ENCODE measurements at regions not wholly inside any gene's neighbourhood (a gene's known extent, or its start where the extent isn't known, plus 50 kb on each side); places are given as distances from the start of the nearest gene placed in this dataset.
"Not testable (repeated sequence)": the region's sequence is repeated elsewhere in the genome, so short reads cannot be mapped to it uniquely, and the experiment has no call there.

- Histone ChIP-seq H3K36me3 (ENCODE audit: control insufficient read depth in 5 of 5, insufficient read depth in 5 of 5, low read length in 5 of 5) (no peaks in the 10 kb centered on the region), H3K4me3 (ENCODE audit: low read depth in 1 of 5, low read length in 5 of 5) (no peak overlapping the region), H3K27me3 (ENCODE audit: control insufficient read depth in 5 of 5, insufficient read depth in 4 of 5, low read length in 5 of 5) (no peaks in the 10 kb centered on the region), H3K9ac (ENCODE audit: low read length in 5 of 5) (no peak overlapping the region), H3K4me1 (ENCODE audit: control insufficient read depth in 5 of 5, insufficient read depth in 5 of 5, low read length in 5 of 5) (peaks cover 0 to 11% (median 6%) of the 10 kb centered on the region in 5 donors), H3K27ac (ENCODE audit: low read depth, low read length) (no peak overlapping the region), H3K9me3 (ENCODE audit: control insufficient read depth in 5 of 5, low read length in 5 of 5) (no peaks in the 10 kb centered on the region)
Observed at GRCh38 chr18:22517356-22517755, 99.6 kb upstream of the CTAGE1 start.

GRCh38 chr18:22521026-22521707 is 103.5 kb upstream of the CTAGE1 start:
- H3K27me3 ChIP-seq (ENCODE audit: control insufficient read depth in 5 of 5, insufficient read depth in 4 of 5, low read length in 5 of 5), result peaks cover 0 to 3% (median 0%) of the 10 kb centered on the region in 5 donors
- peaks cover 0 to 11% (median 6%) of the 10 kb centered on the region in 5 donors for H3K4me1 ChIP-seq (ENCODE audit: control insufficient read depth in 5 of 5, insufficient read depth in 5 of 5, low read length in 5 of 5)
- no peaks in the 10 kb centered on the region for H3K9me3 ChIP-seq (ENCODE audit: control insufficient read depth in 5 of 5, low read length in 5 of 5)
- no peak overlapping the region for H3K9ac ChIP-seq (ENCODE audit: low read length in 5 of 5)
- H3K36me3 ChIP-seq (ENCODE audit: control insufficient read depth in 5 of 5, insufficient read depth in 5 of 5, low read length in 5 of 5), result no peaks in the 10 kb centered on the region
- no peak overlapping the region for H3K4me3 ChIP-seq (ENCODE audit: low read depth in 1 of 5, low read length in 5 of 5)
- H3K27ac ChIP-seq (ENCODE audit: low read depth, low read length), result no peak overlapping the region

- H3K9me3 ChIP-seq (ENCODE audit: control insufficient read depth in 5 of 5, low read length in 5 of 5), result no peaks in the 10 kb centered on the region
- H3K4me3 ChIP-seq (ENCODE audit: low read depth in 1 of 5, low read length in 5 of 5), result no peak overlapping the region
- no peak overlapping the region for H3K9ac ChIP-seq (ENCODE audit: low read length in 5 of 5)
- peaks cover 0 to 11% (median 3%) of the 10 kb centered on the region in 5 donors for H3K4me1 ChIP-seq (ENCODE audit: control insufficient read depth in 5 of 5, insufficient read depth in 5 of 5, low read length in 5 of 5)
- H3K27me3 ChIP-seq (ENCODE audit: control insufficient read depth in 5 of 5, insufficient read depth in 4 of 5, low read length in 5 of 5), result peaks cover 0 to 3% (median 0%) of the 10 kb centered on the region in 5 donors
- no peak overlapping the region for H3K27ac ChIP-seq (ENCODE audit: low read depth, low read length)
- H3K36me3 ChIP-seq (ENCODE audit: control insufficient read depth in 5 of 5, insufficient read depth in 5 of 5, low read length in 5 of 5), result no peaks in the 10 kb centered on the region
Observed at GRCh38 chr18:22523481-22523880, 105.8 kb upstream of the CTAGE1 start.

GRCh38 chr18:22524783-22525182 is 107.1 kb upstream of the CTAGE1 start:
- Histone ChIP-seq H3K4me1 (ENCODE audit: control insufficient read depth in 5 of 5, insufficient read depth in 5 of 5, low read length in 5 of 5) (peaks cover 0 to 11% (median 3%) of the 10 kb centered on the region in 5 donors), H3K27me3 (ENCODE audit: control insufficient read depth in 5 of 5, insufficient read depth in 4 of 5, low read length in 5 of 5) (peaks cover 0 to 3% (median 0%) of the 10 kb centered on the region in 5 donors), H3K36me3 (ENCODE audit: control insufficient read depth in 5 of 5, insufficient read depth in 5 of 5, low read length in 5 of 5) (no peaks in the 10 kb centered on the region), H3K9ac (ENCODE audit: low read length in 5 of 5) (no peak overlapping the region), H3K27ac (ENCODE audit: low read depth, low read length) (no peak overlapping the region), H3K9me3 (ENCODE audit: control insufficient read depth in 5 of 5, low read length in 5 of 5) (no peaks in the 10 kb centered on the region), H3K4me3 (ENCODE audit: low read depth in 1 of 5, low read length in 5 of 5) (no peak overlapping the region)

- H3K4me1 ChIP-seq (ENCODE audit: control insufficient read depth in 5 of 5, insufficient read depth in 5 of 5, low read length in 5 of 5), result peaks cover 0 to 11% (median 3%) of the 10 kb centered on the region in 5 donors
Observed at GRCh38 chr18:22525313-22525712, 107.6 kb upstream of the CTAGE1 start.

GRCh38 chr18:22525883-22526282 is 108.2 kb upstream of the CTAGE1 start:
- H3K9ac ChIP-seq (ENCODE audit: low read length in 5 of 5), result no peak overlapping the region
- no peak overlapping the region for H3K4me3 ChIP-seq (ENCODE audit: low read depth in 1 of 5, low read length in 5 of 5)
- no peaks in the 10 kb centered on the region for H3K9me3 ChIP-seq (ENCODE audit: control insufficient read depth in 5 of 5, low read length in 5 of 5)

More at GRCh38 chr18:22525313-22525712, 107.6 kb upstream of the CTAGE1 start:
- Histone ChIP-seq H3K36me3 (ENCODE audit: control insufficient read depth in 5 of 5, insufficient read depth in 5 of 5, low read length in 5 of 5) (no peaks in the 10 kb centered on the region), H3K27ac (ENCODE audit: low read depth, low read length) (no peak overlapping the region), H3K27me3 (ENCODE audit: control insufficient read depth in 5 of 5, insufficient read depth in 4 of 5, low read length in 5 of 5) (peaks cover 0 to 3% (median 0%) of the 10 kb centered on the region in 5 donors), H3K9ac (ENCODE audit: low read length in 5 of 5) (no peak overlapping the region), H3K4me3 (ENCODE audit: low read depth in 1 of 5, low read length in 5 of 5) (no peak overlapping the region), H3K9me3 (ENCODE audit: control insufficient read depth in 5 of 5, low read length in 5 of 5) (no peaks in the 10 kb centered on the region)

GRCh38 chr18:22528291-22528690 is 110.6 kb upstream of the CTAGE1 start:
- Histone ChIP-seq H3K4me1 (ENCODE audit: control insufficient read depth in 5 of 5, insufficient read depth in 5 of 5, low read length in 5 of 5) (no peaks in the 10 kb centered on the region), H3K9me3 (ENCODE audit: control insufficient read depth in 5 of 5, low read length in 5 of 5) (no peaks in the 10 kb centered on the region), H3K4me3 (ENCODE audit: low read depth in 1 of 5, low read length in 5 of 5) (no peak overlapping the region), H3K27ac (ENCODE audit: low read depth, low read length) (no peak overlapping the region), H3K36me3 (ENCODE audit: control insufficient read depth in 5 of 5, insufficient read depth in 5 of 5, low read length in 5 of 5) (no peaks in the 10 kb centered on the region), H3K27me3 (ENCODE audit: control insufficient read depth in 5 of 5, insufficient read depth in 4 of 5, low read length in 5 of 5) (peaks cover 0 to 3% (median 0%) of the 10 kb centered on the region in 5 donors), H3K9ac (ENCODE audit: low read length in 5 of 5) (no peak overlapping the region)

More at GRCh38 chr18:22525883-22526282, 108.2 kb upstream of the CTAGE1 start:
- no peak overlapping the region for H3K27ac ChIP-seq (ENCODE audit: low read depth, low read length)
- H3K4me1 ChIP-seq (ENCODE audit: control insufficient read depth in 5 of 5, insufficient read depth in 5 of 5, low read length in 5 of 5), result peaks cover 0 to 6% (median 3%) of the 10 kb centered on the region in 5 donors
- no peaks in the 10 kb centered on the region for H3K36me3 ChIP-seq (ENCODE audit: control insufficient read depth in 5 of 5, insufficient read depth in 5 of 5, low read length in 5 of 5)
- peaks cover 0 to 3% (median 0%) of the 10 kb centered on the region in 5 donors for H3K27me3 ChIP-seq (ENCODE audit: control insufficient read depth in 5 of 5, insufficient read depth in 4 of 5, low read length in 5 of 5)

- H3K27ac ChIP-seq (ENCODE audit: low read depth, low read length); H3K9ac ChIP-seq (ENCODE audit: low read length in 5 of 5); H3K9me3 ChIP-seq (ENCODE audit: control insufficient read depth in 5 of 5, low read length in 5 of 5); H3K4me1 ChIP-seq (ENCODE audit: control insufficient read depth in 5 of 5, insufficient read depth in 5 of 5, low read length in 5 of 5); H3K4me3 ChIP-seq (ENCODE audit: low read depth in 1 of 5, low read length in 5 of 5); H3K36me3 ChIP-seq (ENCODE audit: control insufficient read depth in 5 of 5, insufficient read depth in 5 of 5, low read length in 5 of 5); H3K27me3 ChIP-seq (ENCODE audit: control insufficient read depth in 5 of 5, insufficient read depth in 4 of 5, low read length in 5 of 5): not testable (repeated sequence)
Observed at GRCh38 chr18:22534706-22535105, 117.0 kb upstream of the CTAGE1 start.

GRCh38 chr18:22536558-22536957 is 118.8 kb upstream of the CTAGE1 start:
- Histone ChIP-seq H3K36me3 (ENCODE audit: control insufficient read depth in 5 of 5, insufficient read depth in 5 of 5, low read length in 5 of 5) (no peaks in the 10 kb centered on the region), H3K4me1 (ENCODE audit: control insufficient read depth in 5 of 5, insufficient read depth in 5 of 5, low read length in 5 of 5) (peaks cover 0 to 2% (median 0%) of the 10 kb centered on the region in 5 donors), H3K9ac (ENCODE audit: low read length in 5 of 5) (no peak overlapping the region), H3K27ac (ENCODE audit: low read depth, low read length) (no peak overlapping the region), H3K27me3 (ENCODE audit: control insufficient read depth in 5 of 5, insufficient read depth in 4 of 5, low read length in 5 of 5) (no peaks in the 10 kb centered on the region), H3K4me3 (ENCODE audit: low read depth in 1 of 5, low read length in 5 of 5) (no peak overlapping the region), H3K9me3 (ENCODE audit: control insufficient read depth in 5 of 5, low read length in 5 of 5) (no peaks in the 10 kb centered on the region)

GRCh38 chr18:22538426-22538825 is 120.7 kb upstream of the CTAGE1 start:
- no peak overlapping the region for H3K27ac ChIP-seq (ENCODE audit: low read depth, low read length)
- peaks cover 0 to 15% (median 13%) of the 10 kb centered on the region in 5 donors for H3K4me1 ChIP-seq (ENCODE audit: control insufficient read depth in 5 of 5, insufficient read depth in 5 of 5, low read length in 5 of 5)

More at GRCh38 chr18:22538426-22538825, 120.7 kb upstream of the CTAGE1 start:
- no peaks in the 10 kb centered on the region for H3K9me3 ChIP-seq (ENCODE audit: control insufficient read depth in 5 of 5, low read length in 5 of 5)
- H3K27me3 ChIP-seq (ENCODE audit: control insufficient read depth in 5 of 5, insufficient read depth in 4 of 5, low read length in 5 of 5), result no peaks in the 10 kb centered on the region
- H3K4me3 ChIP-seq (ENCODE audit: low read depth in 1 of 5, low read length in 5 of 5), result no peak overlapping the region
- no peaks in the 10 kb centered on the region for H3K36me3 ChIP-seq (ENCODE audit: control insufficient read depth in 5 of 5, insufficient read depth in 5 of 5, low read length in 5 of 5)
- no peak overlapping the region for H3K9ac ChIP-seq (ENCODE audit: low read length in 5 of 5)
